ENCODE measurements at regions not wholly inside any gene's neighbourhood (a gene's known extent, or its start where the extent isn't known, plus 50 kb on each side); places are given as distances from the start of the nearest gene placed in this dataset.

DNA sequence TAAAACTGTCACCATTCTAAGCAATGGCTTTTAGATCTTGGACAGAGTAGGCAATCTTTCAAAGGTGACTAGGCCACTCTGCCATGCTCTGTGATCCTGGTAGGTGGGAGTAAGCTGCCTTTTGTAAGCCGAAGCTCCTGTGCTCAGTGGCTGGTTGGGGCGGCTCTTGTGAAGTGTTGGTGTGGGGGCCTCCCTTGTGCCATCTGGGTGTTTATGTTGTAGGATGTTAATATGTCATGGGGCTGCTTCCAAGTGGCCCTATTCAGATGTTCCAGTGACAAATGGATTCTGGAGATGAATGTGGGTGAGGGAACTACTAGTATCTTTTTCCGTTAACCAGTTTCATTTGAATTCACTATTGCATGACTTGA, 116.8 kb upstream of the SPRED2 start:
- no peaks in the 10 kb centered on the region for H3K9me3 ChIP-seq

DNA sequence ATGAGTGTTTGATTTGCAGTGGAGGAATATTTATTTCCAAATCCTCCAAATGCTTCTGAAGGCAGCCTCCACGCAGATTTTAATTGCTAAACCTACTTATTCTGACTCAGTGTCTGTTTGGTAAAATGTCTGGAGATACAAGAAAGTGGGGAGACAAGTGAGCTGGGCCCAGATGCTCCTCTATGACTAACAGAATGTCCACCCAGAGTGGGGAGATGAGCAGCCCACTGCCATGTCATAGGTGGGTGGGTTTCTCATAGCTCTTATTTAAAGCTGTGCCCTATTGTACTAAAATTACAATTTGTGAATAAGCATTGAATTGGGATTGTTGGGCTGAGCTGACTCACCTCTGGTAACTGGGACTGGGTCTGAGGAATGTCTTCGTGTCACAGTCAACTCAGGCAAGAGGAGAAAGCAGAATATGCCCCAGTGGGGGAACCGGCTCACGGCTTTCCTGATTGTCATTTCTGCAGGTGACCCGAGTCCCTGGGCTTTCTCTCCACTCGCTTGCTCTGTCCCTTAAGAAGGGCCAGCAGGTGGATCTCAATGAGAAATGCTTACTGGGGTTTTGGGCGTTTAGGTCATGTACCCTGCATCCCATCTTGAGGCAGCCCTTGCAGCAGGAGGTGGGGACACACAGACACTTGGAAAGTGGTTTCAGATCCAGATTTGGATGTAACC, 116.3 kb upstream of the SPRED2 start:
- H3K4me1 ChIP-seq: peaks cover 0 to 4% of the 10 kb centered on the region in 2 donors
- H3K9me3 ChIP-seq: no peaks in the 10 kb centered on the region
- TF ChIP-seq, protein P1, sequence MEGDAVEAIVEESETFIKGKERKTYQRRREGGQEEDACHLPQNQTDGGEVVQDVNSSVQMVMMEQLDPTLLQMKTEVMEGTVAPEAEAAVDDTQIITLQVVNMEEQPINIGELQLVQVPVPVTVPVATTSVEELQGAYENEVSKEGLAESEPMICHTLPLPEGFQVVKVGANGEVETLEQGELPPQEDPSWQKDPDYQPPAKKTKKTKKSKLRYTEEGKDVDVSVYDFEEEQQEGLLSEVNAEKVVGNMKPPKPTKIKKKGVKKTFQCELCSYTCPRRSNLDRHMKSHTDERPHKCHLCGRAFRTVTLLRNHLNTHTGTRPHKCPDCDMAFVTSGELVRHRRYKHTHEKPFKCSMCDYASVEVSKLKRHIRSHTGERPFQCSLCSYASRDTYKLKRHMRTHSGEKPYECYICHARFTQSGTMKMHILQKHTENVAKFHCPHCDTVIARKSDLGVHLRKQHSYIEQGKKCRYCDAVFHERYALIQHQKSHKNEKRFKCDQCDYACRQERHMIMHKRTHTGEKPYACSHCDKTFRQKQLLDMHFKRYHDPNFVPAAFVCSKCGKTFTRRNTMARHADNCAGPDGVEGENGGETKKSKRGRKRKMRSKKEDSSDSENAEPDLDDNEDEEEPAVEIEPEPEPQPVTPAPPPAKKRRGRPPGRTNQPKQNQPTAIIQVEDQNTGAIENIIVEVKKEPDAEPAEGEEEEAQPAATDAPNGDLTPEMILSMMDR (IDR thresholded peaks at IDR 0.05): no peak
- no peak for DNase-seq (ENCODE audit: low spot score in 2 of 2)
- H3K27ac ChIP-seq: no peak overlapping the region
- intact Hi-C loops (cut with DNase I): no loop called here
- H3K27me3 ChIP-seq: no peaks in the 10 kb centered on the region
- H3K4me3 ChIP-seq: no peak overlapping the region
- no peaks in the 10 kb centered on the region for H3K36me3 ChIP-seq

More for the DNA sequence above, 116.8 kb upstream of the SPRED2 start:
- H3K4me1 ChIP-seq: peaks cover 0 to 4% of the 10 kb centered on the region in 2 donors
- no peaks in the 10 kb centered on the region for H3K36me3 ChIP-seq
- intact Hi-C loops (cut with DNase I): no loop called here
- H3K27ac ChIP-seq: no peak overlapping the region
- TF ChIP-seq, protein P1 (IDR thresholded peaks at IDR 0.05): no peak
- DNase-seq (ENCODE audit: low spot score in 2 of 2): no peak
- no peaks in the 10 kb centered on the region for H3K27me3 ChIP-seq
- H3K4me3 ChIP-seq: no peak overlapping the region

DNA sequence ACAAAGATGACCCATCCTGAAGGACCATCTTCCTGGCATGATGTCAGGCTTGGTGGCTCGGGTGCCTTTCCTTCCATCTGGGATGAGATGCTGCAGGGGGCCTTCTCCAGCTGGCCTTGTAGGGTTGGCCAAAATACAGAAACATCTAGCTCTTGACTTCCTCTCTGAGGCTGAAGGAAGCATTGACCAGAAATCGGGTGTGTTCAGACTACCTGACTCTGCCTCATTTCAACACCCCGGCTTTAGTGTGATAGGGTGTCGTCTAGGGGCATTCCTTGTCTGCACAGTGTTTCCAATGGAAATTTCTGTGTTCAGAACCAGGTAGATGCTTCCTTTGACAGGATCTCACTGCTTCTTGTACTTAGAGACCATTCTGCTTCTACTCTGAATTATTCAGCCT, 115.7 kb upstream of the SPRED2 start:
- intact Hi-C loops (cut with DNase I): no loop called here
- no peaks in the 10 kb centered on the region for H3K27me3 ChIP-seq
- H3K9me3 ChIP-seq: no peaks in the 10 kb centered on the region
- H3K4me1 ChIP-seq: no peaks in the 10 kb centered on the region
- no peak overlapping the region for H3K4me3 ChIP-seq
- TF ChIP-seq, protein P1 (IDR thresholded peaks at IDR 0.05): no peak
- no peaks in the 10 kb centered on the region for H3K36me3 ChIP-seq
- H3K27ac ChIP-seq: no peak overlapping the region
- no peak for DNase-seq (ENCODE audit: low spot score in 2 of 2)

DNA sequence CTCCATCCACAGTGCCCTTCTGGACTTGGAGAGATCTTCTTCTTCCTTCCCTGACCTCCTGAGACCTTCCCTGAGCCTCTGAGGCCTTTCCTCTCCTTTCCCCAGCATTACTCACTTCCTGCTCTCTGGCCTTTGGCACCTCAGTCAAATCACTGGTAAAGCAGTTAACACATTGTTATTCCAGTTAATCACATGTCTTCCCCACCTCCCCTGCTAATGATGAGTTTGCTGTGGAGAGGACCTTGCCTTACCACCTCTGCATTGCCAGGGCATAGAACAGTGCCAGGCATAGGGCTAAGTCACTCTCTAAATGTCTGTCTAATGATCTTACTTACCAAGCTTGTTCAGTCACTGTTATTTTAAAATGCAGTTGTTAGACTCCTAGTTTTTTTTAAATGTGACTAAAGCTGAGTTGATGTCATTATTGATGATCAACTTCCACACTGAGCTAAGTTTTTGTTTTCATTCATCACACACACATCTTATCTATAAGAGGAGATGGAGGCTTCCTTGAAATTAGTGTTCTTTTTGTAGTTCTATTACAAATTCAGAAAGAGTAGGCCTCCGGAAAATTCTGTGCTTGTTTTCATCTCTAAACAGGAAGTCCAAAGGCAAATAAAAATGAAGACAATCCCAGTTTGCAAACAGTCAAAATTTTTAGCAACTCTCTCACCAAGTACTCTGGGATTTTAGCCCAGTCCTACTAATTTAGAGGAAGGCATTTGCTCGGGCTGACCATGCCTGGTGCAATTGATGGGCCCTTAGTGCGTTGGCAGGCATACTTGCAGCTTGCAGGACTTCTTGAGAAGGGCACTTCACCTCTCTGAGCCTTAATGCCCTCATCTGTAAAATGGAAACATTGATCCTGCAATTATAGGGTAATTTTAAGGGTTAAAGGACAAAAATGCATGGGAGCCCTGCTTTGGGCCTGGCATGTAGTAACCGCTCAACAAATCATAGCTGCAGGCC, 113.7 kb upstream of the SPRED2 start:
- TF ChIP-seq, protein P1 (IDR thresholded peaks at IDR 0.05): no peak
- no peaks in the 10 kb centered on the region for H3K36me3 ChIP-seq
- no peaks in the 10 kb centered on the region for H3K4me1 ChIP-seq
- intact Hi-C loops (cut with DNase I): no loop called here
- no peak for DNase-seq (ENCODE audit: low spot score in 2 of 2)
- H3K27ac ChIP-seq: no peak overlapping the region
- H3K27me3 ChIP-seq: no peaks in the 10 kb centered on the region
- no peaks in the 10 kb centered on the region for H3K9me3 ChIP-seq
- no peak overlapping the region for H3K4me3 ChIP-seq

DNA sequence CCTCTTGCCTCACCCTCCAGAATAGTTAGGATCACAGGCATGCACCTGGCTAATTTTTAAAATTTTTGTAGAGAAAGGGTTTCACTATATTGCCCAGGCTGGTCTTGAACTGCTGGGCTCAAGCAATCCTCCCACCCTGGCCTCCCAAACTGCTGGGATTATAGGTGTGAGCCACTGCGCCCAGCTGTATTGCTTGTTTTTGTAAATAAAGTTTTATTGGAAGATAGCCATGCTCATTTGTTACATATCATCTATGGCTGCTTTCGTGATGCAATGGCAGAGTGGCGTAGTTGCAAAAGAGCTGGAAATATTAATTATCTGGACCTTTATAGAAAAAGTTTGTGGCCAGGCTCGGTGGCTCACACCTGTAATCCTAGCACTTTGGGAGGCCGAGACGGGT, 109.4 kb upstream of the SPRED2 start:
- no peaks in the 10 kb centered on the region for H3K4me1 ChIP-seq
- no peak overlapping the region for H3K4me3 ChIP-seq
- H3K36me3 ChIP-seq: no peaks in the 10 kb centered on the region
- no peaks in the 10 kb centered on the region for H3K27me3 ChIP-seq
- H3K27ac ChIP-seq: no peak overlapping the region
- no peaks in the 10 kb centered on the region for H3K9me3 ChIP-seq
- TF ChIP-seq, protein P1 (IDR thresholded peaks at IDR 0.05): no peak
- intact Hi-C loops (cut with DNase I): no loop called here
- DNase-seq (ENCODE audit: low spot score in 2 of 2): no peak

Measured in ascending aorta (tissue), 2 donors.